ENCODE measurements at regions not wholly inside any gene's neighbourhood (a gene's known extent, or its start where the extent isn't known, plus 50 kb on each side); places are given as distances from the start of the nearest gene placed in this dataset.

DNA sequence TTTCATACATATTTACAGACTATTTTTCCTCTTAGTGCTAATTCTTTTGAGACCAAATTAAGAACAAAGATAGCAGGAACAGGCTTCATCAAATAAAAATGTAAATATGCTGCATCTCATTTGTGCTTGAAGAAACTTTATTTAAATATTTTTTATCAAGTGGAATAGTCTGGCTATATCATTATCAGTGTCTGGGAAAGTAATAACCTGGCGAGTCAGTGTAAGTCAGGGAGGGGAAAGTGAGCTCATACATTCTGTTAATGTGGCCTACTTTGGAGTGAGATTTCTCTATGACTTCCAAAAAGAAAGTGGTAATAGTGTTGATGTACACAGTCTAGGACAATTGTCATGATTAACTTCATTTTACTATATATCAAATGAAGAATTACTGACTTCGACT lies 1045.1 kb downstream of the ADGRL2 start:
- no peak for DNase-seq

DNA sequence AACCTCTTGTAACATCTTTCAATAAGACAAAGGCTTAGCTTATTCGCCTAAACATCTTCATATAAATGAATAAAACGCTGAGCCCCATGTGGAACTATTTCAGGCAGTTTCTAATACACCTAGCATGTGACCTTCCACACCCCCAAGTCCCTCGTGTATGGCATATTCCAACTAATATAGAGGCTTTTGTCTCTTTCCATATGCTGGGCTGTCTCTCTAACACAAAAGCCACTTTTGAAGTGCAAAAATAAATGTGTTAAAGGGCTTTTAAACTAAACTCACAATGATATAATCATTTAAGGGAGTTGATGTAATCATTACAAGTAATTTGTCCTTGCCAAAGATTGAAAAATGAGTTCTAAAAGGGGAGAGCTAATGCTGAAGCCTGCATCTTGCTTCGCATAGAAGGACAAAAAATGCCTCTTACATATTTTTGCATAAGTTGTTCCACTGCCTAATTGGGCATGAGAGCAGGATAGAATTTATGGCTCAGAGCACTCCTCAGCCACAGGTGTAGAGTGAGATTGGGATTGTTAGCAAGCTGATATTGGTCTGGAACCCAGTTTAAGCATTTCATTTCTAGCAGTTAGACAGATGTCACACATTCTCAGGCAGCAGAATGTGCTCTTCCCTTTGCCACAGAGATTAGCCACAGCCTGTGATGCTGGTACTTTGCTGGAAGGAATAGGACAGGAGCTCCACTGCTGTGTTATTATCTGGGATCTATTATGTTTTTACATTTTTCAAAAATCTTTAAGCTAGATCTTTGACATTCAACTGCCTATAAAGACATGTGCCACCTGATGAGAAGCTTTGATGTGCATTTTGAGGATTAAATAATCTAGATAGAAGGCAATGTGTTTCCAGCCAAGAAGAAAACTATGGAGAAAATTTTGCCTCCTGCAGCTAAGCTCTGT lies 1044.4 kb downstream of the ADGRL2 start:
- no peak for DNase-seq

DNA sequence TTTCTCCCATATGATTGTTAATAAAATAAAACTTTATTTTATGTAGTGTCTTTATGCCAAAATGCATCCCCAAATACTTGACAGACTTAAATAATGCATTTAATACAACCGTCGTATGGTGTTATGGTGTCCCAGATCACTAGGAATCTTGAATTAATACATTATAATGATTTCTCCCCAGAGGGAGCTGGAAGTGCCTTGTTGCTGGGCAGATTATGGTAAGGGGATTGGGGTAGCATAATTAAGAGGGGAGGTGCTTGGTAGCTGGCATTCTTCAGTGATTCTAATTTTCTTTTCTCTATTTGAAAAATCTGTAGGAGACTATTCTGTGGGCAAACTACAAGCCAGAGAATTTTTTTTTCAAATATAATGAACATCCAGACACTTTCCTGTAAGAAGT lies 1043.7 kb downstream of the ADGRL2 start:
- DNase-seq, result no peak

DNA sequence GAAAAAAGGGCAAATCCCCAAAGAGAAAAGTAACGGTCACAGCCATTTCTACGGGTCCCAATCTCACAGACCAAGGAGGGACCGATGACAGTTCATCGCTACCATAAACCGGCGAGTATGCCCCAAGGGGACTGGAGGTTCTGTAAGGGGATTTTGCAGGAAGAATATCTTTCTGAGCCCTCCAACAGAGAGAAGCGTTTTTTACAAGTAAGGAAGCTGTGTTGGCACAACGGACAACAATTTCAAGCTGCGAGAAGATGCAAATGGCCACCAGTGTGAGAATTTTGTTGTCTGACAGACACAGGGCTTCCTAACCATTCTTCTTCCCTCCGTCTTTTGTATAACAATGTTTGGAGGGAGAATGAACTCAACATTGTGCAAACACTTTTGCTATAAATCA lies 1043.1 kb downstream of the ADGRL2 start:
- DNase-seq, result no peak

DNA sequence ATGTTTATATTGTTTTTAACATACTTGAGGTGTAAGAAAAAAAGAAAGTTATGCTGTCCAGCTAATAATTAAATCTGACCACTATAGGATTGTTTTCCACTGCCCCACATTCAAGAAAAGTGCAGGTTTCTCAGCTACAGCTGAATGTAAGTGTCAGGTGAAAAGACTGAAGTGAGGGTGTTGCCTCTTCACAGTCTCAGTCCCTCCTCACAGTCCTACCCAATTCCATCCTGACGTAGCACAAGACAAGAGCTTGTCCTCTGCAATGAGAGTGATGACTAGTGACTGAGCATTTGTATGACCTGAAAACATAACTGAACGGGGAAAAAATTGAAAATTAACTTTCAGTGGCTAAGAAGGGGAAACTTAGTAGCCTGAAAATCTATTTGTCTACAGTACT lies 1039.5 kb downstream of the ADGRL2 start:
- DNase-seq, result no peak

DNA sequence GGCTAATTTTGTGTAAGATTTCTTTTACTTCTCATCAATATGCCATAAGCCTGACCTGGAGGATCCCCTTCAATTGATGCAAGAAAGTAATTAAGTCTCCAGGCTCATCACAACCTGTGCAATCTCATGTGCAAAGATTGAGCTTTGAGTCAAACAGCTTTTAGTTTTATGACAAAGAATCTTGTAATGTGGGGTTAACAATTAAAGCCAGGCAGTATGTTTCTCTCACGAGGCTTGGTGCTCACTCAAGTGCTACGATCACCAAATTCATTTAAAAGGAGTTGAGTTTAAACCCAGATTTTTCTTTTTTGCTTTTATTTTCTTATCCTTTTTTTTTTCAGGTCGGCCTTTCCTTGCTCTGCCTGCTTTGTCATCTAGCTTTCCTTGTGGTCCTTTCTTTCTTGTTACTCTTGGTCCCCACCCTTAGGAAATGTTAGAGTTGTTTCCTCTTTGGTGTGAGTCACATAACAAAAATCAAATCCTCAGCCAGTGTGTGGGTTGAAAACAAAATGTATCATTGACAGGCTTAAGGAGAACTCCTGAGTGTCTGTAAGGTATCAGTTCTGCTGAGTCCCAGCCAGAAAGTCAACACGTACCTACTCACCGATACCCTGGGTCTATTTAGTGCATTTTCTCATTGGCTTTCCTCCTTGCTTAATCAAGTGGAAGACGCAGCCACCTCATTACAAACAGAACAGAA lies 1037.2 kb downstream of the ADGRL2 start:
- DNase-seq, result no peak

DNA sequence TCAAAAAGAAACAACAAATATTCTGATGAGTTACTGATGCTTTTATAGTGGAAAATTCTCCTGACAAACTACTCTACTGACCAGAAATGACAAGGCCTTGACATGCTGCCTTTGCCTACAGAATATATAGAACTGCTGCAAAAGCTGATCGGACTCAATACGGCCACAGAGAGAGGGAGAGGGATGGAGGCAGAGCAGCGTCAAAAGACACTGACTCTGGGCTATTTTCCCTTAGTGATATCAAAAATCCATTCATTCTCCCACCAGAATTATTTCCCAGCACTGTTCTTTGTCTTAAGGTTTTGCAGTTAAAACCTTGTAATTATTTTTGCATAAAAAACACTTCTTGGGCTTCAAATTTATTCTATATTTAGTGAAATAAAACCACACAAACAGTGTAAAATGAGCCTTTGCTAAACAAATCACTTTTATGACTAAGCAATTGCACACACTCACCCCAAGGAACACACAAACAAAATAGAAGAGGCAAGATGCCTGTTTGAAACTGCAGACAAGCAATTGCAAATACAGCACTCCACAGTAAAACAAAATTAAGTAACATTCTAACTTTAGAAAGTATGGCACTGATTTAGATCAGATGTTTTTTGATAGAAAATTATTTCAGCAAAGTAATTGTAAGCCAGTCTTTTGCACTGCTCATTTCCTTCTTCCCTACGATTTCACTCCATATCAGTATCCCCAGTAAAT lies 1036.4 kb downstream of the ADGRL2 start:
- no peak for DNase-seq

DNA sequence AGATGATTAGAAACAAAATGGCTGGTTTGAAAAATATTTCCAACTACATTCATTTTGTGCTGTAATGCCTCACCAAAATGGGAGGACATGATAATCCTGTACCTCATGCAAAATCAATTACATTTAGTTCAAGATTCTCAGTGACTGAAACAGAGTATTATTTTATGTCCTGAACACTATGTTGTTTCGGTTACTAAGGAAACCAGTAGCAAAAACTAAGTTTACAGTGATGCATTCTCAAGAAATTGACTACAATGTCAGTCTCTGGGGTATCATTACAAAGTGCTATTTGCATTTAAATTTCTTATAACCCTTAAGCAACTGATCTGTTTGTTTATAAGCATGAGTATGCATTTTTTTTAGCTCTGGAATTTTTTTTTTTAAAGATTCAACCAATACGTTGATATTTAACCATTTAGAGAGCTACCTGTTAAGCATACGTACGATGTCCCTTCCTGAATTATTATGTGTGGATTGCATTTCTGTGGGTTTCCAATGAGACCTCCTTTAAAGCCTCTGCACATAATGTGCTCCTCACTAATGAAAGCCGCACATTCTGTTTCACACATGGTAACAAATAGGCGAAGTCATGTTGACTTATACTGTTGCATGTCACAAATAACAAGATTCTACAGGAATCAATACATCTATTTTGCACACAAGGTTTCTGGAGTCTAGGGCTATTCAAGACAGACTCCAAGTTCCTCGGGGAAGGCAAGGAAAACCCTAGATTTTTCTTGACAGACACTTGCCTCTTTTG lies 1035.7 kb downstream of the ADGRL2 start:
- DNase-seq, result no peak

DNA sequence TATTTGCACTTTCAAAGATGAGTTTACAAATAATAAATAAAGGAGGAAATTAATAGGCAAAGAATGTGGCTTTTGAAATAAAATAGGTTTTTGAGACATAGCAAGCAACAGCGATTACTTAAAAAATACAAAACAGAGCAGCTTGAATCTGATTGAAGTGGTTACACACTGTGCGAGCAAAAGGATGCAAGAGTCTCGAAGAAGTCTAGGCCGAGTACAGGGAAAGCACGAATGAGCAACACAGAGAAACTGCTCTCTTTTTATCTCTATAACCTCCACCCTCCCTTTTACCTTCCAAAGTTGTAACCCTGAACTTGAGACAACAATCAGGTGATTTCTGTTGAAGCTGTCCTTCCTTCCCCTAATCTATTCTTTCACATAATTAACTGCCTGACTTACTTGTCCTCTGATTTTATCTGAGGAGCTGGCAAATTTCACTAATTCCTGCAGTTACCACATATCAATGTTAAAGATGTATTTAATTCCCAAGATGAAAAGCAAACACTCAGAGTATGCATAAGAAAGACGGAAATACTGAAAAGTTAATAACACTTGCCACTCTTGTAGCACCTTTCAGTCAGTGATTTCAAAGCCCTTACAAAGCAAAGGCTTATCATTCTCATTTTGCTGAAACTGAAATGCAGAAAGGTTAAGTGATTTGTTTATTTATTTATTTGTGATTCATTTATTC lies 1030.1 kb downstream of the ADGRL2 start:
- DNase-seq, result no peak

DNA sequence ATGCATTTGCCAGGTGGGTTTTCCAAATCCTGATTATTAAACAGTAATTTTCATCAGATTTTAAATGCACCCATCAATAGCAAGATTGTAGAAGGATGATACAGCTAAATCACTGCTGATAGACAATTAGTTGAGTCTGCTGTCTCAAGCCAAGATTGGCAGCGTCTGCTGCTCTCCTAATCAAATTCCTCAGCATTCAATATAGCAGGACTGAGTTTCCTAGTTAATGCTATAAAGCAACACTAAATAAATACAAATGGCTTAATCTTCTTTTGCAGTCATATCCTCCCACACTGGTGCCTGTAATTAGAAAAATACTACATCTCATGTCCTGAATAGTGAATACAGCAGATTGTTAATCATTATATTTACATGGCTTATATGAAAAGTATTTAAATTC lies 1028.8 kb downstream of the ADGRL2 start:
- DNase-seq, result no peak

DNA sequence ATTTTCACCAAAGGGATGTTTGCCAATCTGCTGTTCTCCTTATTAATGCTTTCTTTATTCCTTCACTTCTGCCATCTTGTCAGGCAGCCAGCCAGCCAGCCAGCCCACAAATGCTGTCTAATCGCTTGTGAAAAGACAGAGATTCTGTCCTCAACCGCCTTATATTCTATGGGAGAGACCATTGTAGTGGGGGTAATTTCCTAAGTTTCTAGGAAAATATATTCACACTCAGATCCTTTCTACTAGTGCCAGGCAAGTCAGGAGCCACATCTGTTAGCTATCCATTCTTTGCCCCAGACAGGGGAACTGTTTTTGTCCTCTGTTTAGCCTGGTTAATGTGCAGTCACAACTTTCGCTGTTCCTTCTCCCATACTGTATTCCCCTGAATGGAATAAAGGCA lies 1023.1 kb downstream of the ADGRL2 start:
- DNase-seq, result no peak

DNA sequence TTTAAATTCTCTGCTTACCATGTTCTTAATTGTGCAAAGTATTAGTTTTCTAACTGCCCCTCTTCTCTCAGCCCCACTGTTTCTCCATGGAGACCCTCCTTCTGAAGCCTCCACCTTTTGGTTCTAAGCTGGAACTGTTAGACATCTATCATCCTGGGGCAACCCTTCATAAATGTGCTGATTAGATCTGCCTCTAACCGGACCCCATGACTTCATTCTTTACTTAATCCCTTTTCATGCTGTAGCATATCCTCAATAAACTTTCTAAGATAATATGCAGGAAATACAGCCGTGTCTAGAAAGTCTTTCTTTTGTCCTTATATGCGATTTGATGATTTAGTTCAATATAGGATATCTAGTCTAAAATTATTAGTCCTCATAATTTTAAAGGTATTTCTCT lies 1020.1 kb downstream of the ADGRL2 start:
- DNase-seq, result no peak

DNA sequence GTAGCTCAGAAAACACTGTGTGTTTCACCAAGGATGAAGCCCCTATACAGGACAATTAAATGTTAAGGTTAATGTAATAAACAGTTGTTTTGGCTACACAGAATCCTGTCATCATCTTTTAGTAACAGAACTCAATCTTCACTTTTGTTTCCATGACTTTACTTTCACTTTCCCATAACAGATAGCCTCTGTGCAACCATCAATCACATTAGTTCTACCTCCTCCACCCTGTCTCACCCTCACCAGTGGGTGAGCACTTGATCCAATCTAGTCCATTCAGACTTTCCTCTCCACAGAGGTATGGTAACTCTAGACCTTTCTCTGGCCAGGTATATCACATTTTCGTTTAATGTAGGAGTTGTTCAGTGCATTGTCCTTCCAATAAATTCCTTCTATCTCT lies 1018.5 kb downstream of the ADGRL2 start:
- DNase-seq, result no peak

DNA sequence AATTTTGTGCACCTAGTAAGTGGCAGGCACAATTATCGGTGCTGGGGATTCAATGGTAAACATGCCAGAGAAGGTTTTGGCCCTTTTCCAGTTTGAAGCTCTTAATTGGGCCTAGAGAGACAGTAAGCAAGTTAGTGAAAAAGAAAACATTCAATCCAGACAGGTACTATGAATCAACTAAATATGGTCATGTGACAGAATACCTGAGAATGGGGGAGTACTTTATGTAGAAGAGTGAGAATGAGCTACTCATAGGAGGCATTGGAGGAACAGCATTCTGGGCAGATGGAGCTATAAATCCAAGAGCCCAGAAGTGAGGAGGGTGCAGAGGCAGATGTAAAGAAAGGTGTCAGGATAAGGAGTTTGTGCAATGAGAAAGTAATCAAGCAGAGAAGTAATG lies 1017.9 kb downstream of the ADGRL2 start:
- DNase-seq, result no peak

DNA sequence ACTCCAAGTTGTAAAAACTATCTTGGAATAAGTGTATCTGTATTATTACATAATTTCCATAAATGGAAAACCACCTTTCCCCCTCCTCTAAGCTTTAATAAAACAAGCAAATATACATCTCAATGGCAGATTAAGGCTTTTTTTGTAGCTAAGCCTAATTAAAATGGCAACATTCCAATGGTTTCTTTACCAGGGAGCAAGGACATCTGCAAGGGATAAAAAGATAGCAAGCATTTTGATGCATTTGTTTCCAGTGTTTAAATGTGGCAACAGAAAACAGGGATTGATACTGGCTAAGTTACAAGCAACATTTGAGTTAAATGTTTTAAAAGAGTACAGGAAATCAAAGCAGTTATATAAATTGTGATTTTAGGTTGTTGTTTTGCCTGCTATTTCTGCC lies 1012.7 kb downstream of the ADGRL2 start:
- DNase-seq, result no peak

DNA sequence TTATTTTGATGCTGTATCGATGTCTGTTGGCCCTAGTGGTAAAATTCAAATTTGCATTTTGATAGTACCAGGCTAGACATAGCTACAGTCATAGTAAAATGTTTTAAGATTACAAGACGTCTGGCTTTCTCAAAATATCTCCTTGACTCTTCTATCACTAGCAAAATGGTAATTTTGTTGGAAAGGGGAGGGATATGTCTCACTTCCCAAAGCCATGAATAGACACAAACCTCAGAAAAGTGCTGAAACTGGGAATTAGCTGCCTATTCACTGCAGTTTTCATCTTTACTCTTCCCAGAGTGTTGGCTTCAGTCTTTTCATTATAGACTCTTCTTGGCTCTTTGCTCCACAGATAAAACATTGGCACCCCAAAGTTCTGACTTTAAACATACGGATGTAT lies 1009.9 kb downstream of the ADGRL2 start:
- DNase-seq, result no peak

DNA sequence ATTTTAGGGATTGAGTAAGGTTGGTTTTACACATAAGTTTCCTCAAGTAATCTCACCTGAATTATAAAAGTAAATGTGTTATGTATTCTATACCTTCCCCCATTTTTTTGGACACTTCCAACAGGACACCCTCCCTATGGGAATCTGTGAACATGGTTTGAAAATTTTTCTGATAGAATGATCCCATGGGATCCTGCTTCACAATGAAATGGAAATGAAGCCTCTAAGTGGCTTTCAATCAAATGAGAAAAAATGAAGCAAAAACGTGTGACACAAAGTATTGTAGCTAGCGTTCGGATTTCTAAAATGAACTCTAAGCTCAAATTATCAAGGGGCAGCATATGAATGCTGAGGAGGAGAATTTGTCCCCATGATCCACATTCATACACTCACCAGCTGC lies 1006.8 kb downstream of the ADGRL2 start:
- DNase-seq, result no peak

DNA sequence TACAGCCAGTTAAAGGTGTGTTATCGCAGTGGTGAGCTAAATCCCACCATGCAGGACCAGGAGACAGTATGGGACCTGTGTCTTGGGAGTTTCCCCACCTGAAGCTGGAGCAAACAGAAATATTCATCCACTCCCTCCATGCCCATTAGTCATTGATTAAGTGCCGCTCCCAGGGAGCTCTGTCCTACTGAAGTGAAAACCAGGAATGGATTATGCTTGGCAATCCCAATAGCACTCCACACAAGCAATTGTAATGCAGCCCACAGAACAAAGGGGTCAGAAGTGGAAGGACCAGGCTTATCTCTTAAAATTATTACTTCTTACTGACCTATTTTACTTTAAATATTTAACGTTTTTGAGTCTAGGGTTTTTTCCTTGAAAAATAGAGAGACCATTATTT lies 1005.4 kb downstream of the ADGRL2 start:
- no peak for DNase-seq

DNA sequence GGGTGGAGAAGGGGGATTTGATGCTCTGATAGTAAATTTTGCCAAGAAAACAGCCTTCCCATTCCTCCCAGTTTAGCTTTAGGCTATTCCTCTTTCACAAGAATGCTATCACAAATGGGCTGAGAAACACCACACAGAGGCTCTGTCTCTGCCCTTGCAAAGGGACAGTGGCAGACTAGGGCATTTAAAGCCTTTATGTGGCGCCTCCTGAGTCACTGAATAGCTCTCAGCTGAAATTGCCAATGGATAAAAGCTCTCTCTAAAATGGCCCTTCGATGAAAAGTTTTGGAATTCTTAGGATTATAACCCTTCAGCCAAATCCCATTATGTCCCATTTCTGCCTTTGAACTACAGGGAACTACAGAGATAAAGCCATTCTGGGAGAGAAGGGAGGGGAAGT lies 1000.4 kb downstream of the ADGRL2 start:
- no peak for DNase-seq

DNA sequence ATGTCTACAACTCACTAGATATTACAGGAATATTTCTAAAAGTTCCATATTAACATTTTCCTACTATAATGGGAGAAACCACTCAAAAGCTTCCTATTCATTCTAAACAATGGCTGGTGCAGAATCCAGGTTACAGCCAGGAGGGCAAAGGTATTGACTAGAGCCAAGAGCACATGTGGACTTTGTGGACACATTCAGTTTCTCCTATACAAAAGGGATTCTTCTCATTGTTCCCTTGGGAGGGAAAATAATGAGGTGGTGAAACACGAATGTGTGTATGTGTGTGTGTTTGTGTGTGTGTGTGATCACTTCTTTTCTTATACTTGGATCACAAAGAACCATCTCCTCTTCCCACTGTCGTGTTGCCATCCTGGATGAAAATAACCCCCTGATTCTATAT lies 1000.0 kb downstream of the ADGRL2 start:
- DNase-seq, result no peak

DNA sequence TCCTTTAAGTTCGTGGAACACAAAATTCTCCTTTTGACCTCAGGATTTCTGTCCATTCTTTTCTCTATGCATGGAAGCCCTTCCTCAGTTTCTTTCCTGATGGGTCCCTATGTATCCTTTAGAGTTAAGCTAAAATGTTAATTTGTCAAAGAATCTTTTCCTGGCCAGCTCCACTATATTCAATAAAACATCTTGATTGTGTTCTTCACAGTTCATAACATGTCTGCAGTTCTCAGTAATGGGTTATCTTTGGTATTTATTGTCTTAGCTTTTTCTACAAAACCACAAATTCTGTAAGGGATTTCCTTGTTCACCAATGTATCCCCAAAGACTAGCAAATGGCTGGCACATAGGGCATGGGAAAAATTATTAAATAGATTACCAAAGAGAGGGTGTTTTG lies 998.5 kb downstream of the ADGRL2 start:
- no peak for DNase-seq

DNA sequence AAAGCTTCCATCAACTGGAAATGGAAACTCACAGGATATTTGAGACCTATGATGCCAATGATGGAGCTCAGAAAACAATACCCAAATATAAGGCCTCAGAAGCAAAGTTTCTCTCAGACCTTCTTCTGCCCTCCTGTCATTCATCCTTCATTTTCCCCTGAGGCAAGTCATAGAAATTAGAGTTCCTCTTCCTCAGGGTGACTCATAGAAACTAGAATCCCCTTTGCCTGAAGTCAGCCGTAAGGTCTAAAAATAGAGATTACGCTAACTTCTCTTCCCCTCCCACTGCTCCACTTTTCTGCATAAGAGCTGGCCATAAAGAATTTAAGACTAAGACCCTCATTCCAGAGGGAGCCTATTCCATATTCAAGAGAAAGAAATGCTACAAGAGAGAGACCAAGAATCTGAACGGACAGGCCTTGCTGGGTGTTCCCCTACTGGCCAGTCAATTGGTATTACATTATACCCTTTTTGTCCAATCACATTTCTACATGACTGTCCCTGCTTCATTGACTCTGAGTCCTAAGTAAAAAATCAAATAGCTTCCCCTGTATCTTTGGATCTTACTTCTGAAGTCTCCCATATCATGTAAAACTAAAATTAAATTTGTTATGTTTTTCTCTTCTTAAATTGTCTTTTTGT lies 994.9 kb downstream of the ADGRL2 start:
- no peak for DNase-seq
